BE2C (cell line): ENCODE measurements at regions not wholly inside any gene's neighbourhood (a gene's known extent, or its start where the extent isn't known, plus 50 kb on each side); places are given as distances from the start of the nearest gene placed in this dataset.

Source experiments
- DNase-seq: peaks from one replicate; pipeline ENCODE4 v3.0.0-alpha.2; 2020
- H3K27me3 ChIP-seq: fragments of 250-450 bp; sonication (Bioruptor Pico); 2 replicates; pipeline ENCODE4 v1.5.1; 2020; ENCODE audit warnings: mild to moderate bottlenecking
- H3K36me3 ChIP-seq: fragments of 250-450 bp; sonication (Bioruptor Pico); 2 replicates; pipeline ENCODE4 v1.5.1; 2020; ENCODE audit warnings: mild to moderate bottlenecking
- H3K4me1 ChIP-seq: fragments of 250-450 bp; sonication (Bioruptor Pico); 2 replicates; pipeline ENCODE4 v1.5.1; 2020
- H3K4me3 ChIP-seq: 2 replicates; pipeline ENCODE4 v1.5.1; 2011; ENCODE audit warnings: low read depth, low read length
- H3K9me3 ChIP-seq: fragments of 250-450 bp; sonication (Bioruptor Pico); 2 replicates; pipeline ENCODE4 v1.5.1; 2020
- TF ChIP-seq, protein P1 (sequence below): IDR thresholded peaks from 2 replicates; pipeline ENCODE4 v1.5.1; 2012; ENCODE audit warnings: mild to moderate bottlenecking, low read depth, low read length

DNA sequence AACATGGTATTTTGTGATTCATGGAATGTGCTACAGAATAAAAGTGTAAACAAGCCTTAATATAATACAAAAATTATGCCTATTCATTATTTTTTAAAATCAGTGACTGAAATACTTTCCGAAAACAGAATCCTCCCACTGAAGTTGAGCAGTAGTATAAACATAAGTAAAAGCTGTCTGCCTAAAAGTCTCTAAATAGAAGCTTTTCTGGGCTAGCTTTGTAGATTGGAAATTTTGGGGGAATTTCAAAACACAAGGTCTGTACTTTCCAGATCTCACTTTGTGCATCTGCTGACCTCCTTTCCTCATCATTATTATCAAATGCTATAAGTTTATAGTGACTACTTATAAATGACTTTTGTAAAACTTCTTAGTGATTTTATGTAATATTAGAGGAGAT lies 80.4 kb upstream of the TRHDE start:
- TF ChIP-seq, protein P1, sequence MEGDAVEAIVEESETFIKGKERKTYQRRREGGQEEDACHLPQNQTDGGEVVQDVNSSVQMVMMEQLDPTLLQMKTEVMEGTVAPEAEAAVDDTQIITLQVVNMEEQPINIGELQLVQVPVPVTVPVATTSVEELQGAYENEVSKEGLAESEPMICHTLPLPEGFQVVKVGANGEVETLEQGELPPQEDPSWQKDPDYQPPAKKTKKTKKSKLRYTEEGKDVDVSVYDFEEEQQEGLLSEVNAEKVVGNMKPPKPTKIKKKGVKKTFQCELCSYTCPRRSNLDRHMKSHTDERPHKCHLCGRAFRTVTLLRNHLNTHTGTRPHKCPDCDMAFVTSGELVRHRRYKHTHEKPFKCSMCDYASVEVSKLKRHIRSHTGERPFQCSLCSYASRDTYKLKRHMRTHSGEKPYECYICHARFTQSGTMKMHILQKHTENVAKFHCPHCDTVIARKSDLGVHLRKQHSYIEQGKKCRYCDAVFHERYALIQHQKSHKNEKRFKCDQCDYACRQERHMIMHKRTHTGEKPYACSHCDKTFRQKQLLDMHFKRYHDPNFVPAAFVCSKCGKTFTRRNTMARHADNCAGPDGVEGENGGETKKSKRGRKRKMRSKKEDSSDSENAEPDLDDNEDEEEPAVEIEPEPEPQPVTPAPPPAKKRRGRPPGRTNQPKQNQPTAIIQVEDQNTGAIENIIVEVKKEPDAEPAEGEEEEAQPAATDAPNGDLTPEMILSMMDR: no peak
- H3K4me3 ChIP-seq: no peak overlapping the region

DNA sequence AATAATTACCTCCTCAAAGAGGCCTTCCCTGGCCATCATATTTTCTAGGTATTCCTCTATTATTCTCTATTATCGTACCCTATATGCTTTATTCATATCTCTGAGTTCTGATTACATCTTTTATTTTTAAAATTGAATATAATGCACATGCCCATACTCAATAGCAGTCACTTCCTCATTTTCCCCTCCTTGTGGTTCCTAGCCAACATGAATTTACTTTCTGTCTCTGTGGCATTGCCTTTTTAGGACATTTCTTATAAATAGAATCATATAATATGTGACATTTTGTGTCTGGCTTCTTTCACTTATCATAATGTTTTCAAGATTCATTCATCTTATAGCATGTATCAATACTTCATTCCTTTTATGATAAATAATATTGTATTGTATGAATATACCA lies 74.4 kb upstream of the TRHDE start:
- Histone ChIP-seq H3K36me3 (no peaks in the 10 kb centered on the region), H3K9me3 (no peaks in the 10 kb centered on the region; the same call in 1 of the 2 replicates), H3K4me1 (no peaks in the 10 kb centered on the region), H3K27me3 (no peaks in the 10 kb centered on the region), H3K4me3 (no peak overlapping the region)
- TF ChIP-seq, protein P1: no peak
- no peak for DNase-seq

More for the DNA sequence above, 80.4 kb upstream of the TRHDE start:
- Histone ChIP-seq H3K9me3 (no peaks in the 10 kb centered on the region), H3K4me1 (no peaks in the 10 kb centered on the region), H3K27me3 (no peaks in the 10 kb centered on the region), H3K36me3 (no peaks in the 10 kb centered on the region)
- DNase-seq: no peak

DNA sequence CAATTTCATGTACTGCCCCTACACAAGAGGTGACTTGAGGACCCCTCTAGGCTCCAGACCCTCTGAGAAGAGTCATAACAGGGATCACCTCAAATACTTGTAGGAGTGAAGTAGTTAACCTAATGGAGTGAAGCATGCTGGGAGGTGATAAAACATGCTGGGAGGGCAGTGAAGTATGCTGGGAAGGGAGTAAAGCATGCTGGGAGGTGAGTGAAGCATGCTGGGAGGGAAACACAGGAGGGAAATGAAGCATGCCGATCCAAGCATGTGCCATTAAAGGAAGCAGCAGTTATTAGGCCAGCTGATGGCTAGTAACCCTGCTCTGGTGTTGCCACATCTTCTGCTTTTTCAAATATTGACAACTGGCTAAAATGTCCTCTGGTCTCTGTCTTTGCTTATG lies 70.7 kb upstream of the TRHDE start:
- TF ChIP-seq, protein P1: no peak
- DNase-seq: no peak
- no peaks in the 10 kb centered on the region for H3K4me1 ChIP-seq
- no peaks in the 10 kb centered on the region; the same call in 1 of the 2 replicates for H3K9me3 ChIP-seq
- no peak overlapping the region for H3K4me3 ChIP-seq
- H3K27me3 ChIP-seq: no peaks in the 10 kb centered on the region
- H3K36me3 ChIP-seq: no peaks in the 10 kb centered on the region

DNA sequence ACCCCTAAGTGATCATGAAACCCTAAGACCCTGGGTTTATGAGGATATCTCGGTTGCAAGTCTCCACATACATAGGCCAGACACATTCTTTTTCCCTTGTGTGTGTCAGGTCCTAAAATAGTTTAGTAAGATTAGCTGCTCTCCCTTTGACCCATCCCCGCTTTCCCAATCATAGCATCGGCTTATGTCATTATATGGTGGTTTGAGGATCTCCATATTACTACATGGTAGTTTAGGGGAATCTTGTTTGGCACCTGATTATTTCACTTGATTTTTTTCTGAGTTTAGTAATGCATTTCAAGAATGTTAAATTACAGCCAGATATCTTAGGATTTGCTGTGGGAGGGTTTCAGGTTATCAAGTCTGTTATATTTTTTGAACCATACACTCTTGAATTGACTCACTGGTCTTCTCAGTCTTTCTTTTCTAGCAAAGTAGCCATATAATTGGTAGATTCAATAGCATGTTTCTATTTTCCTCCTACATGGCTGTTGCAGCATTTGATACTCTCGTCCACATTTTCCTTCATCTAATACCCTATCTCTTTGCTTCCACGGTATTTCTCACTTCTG lies 68.3 kb upstream of the TRHDE start:
- TF ChIP-seq, protein P1: no peak
- H3K4me3 ChIP-seq: no peak overlapping the region
- DNase-seq: no peak
- no peaks in the 10 kb centered on the region for H3K36me3 ChIP-seq
- no peaks in the 10 kb centered on the region for H3K27me3 ChIP-seq
- no peaks in the 10 kb centered on the region for H3K9me3 ChIP-seq
- H3K4me1 ChIP-seq: no peaks in the 10 kb centered on the region

DNA sequence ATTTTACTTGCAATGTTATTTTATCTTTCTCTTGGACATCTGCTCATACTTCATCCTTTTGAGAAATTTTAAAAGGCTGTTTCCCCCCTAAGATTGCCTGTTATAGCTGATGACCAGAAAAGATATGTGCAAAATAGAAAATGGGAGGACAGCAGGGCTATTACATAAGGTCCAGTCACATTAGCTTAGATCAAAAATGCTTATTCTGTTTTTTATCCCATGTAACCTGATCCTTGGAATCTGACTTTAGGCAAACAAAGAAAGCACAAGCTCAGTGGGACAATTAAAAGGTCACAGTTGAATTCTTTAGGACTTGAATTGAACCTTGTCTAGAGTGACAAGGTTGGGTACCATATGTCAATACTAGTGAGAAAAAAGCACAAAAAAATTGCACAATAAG lies 65.1 kb upstream of the TRHDE start:
- no peak overlapping the region for H3K4me3 ChIP-seq
- H3K27me3 ChIP-seq: no peaks in the 10 kb centered on the region
- H3K9me3 ChIP-seq: no peaks in the 10 kb centered on the region
- no peak for DNase-seq
- H3K4me1 ChIP-seq: no peaks in the 10 kb centered on the region
- H3K36me3 ChIP-seq: no peaks in the 10 kb centered on the region
- TF ChIP-seq, protein P1: no peak

DNA sequence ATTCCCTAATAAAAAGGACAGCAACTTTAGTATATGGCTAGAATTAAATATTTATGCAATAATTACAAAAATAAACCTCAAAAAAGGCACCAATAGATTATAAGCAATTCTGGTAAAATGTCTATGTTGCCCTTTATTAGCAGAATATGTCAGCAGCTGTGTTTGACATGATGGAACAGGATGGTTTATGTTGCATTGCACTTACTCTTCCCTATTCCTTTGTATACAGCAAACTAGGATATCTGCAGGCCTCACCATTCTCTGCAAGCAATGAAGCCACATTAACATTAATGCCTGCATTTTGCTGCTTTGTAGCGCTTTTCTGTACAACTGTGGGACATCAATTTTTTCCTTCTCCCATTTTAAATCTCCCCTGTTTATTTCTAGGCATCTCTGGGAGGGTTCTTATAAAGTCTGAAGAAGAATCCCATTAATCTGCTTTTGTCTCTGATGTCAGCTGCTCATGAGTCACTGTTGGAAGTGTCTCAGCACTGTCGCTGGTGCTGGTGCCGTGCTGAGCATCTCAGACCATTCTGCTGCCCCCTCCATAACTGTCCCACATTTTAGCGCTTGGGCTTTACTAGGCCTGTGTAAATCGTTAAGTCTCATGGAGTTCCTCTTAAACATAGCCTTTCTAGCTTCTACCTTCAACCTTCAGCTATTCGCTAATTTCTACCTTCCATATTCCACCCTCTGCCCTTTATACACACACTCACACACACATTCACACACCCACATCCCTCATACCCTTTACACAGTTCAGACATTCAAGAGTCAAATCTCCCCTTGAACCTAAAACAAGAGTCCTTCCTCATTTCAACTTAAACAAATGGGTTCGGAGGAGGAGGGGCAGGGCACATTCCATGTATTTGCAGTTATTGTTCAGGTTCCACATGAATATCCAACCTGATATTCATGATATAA lies 64.4 kb upstream of the TRHDE start:
- DNase-seq: no peak
- no peaks in the 10 kb centered on the region for H3K27me3 ChIP-seq
- no peaks in the 10 kb centered on the region for H3K4me1 ChIP-seq
- TF ChIP-seq, protein P1: no peak
- H3K36me3 ChIP-seq: no peaks in the 10 kb centered on the region
- H3K9me3 ChIP-seq: no peaks in the 10 kb centered on the region
- H3K4me3 ChIP-seq: no peak overlapping the region
